Ascending aorta (tissue), 2 donors: ENCODE measurements at regions not wholly inside any gene's neighbourhood (a gene's known extent, or its start where the extent isn't known, plus 50 kb on each side); places are given as distances from the start of the nearest gene placed in this dataset.

Experiments
- DNase-seq, 2 donors: peaks; one replicate each; pipeline ENCODE4 v3.0.0-alpha.2; 2019; ENCODE audit warnings: low spot score in 2 of 2
- H3K27ac ChIP-seq, 2 donors: fragments of 200-600 bp; sonication (generic); one replicate each; pipeline ENCODE4 v1.5.1; 2016 to 2017; ENCODE audit warnings: mild to moderate bottlenecking in 1 of 2
- H3K27me3 ChIP-seq: fragments of 200-600 bp; sonication (generic); one replicate; pipeline ENCODE4 v1.5.1; 2017
- H3K36me3 ChIP-seq, 2 donors: fragments of 200-600 bp; sonication (generic); one replicate each; pipeline ENCODE4 v1.5.1; 2016
- H3K4me1 ChIP-seq, 2 donors: fragments of 200-600 bp; sonication (generic); one replicate each; pipeline ENCODE4 v1.5.1; 2016 to 2017; ENCODE audit warnings: mild to moderate bottlenecking in 1 of 2
- H3K4me3 ChIP-seq, 2 donors: fragments of 200-600 bp; sonication (generic); one replicate each; pipeline ENCODE4 v1.5.1; 2016 to 2017; ENCODE audit warnings: mild to moderate bottlenecking in 1 of 2
- H3K9me3 ChIP-seq, 2 donors: fragments of 200-600 bp; sonication (generic); one replicate each; pipeline ENCODE4 v1.5.1; 2016
- CTCF ChIP-seq, 3 experiments: fragments of 200-600 bp in 2 of 3; fragments of 450-650 bp in 1 of 3; sonication (generic) in 2 of 3; IDR thresholded peaks; one replicate each; pipeline ENCODE4 v1.5.1; 2016 to 2019; ENCODE audit warnings: antibody characterized with exemption in 3 of 3, mild to moderate bottlenecking in 1 of 3, moderate library complexity in 1 of 3
- intact Hi-C: fragments of 100-400 bp; cut with DNase I; formaldehyde crosslinking; loops from one replicate; pipeline ENCODE4 v1.15.1; 2023

- Histone ChIP-seq H3K27me3 (no peaks in the 10 kb centered on the region), H3K4me3 (no peak overlapping the region), H3K36me3 (no peaks in the 10 kb centered on the region), H3K27ac (no peak overlapping the region), H3K4me1 (no peaks in the 10 kb centered on the region), H3K9me3 (no peaks in the 10 kb centered on the region)
- DNase-seq: no peak
- intact Hi-C loops: loop anchor here (10.0 kb wide), 1 partner anchor 583 kb away; no protein-coding TSS in a partner anchor
- TF ChIP-seq CTCF (IDR thresholded peaks at IDR 0.05): no peak
Observed at GRCh38 chr9:34891386-34891785, 66.7 kb upstream of the PHF24 start.

- DNase-seq: no peak
- no peak for TF ChIP-seq CTCF (IDR thresholded peaks at IDR 0.05)
- H3K4me3 ChIP-seq: no peak overlapping the region
- H3K27me3 ChIP-seq: no peaks in the 10 kb centered on the region
- no peaks in the 10 kb centered on the region for H3K4me1 ChIP-seq
- intact Hi-C loops: no loop called here
- no peak overlapping the region for H3K27ac ChIP-seq
- H3K36me3 ChIP-seq: no peaks in the 10 kb centered on the region
- no peaks in the 10 kb centered on the region for H3K9me3 ChIP-seq
Observed at GRCh38 chr9:34887841-34888240, 70.2 kb upstream of the PHF24 start.

GRCh38 chr9:34884747-34885189, 73.3 kb upstream of the PHF24 start:
- Histone ChIP-seq H3K4me1 (no peaks in the 10 kb centered on the region), H3K27ac (no peak overlapping the region), H3K36me3 (no peaks in the 10 kb centered on the region), H3K27me3 (no peaks in the 10 kb centered on the region), H3K9me3 (no peaks in the 10 kb centered on the region), H3K4me3 (no peak overlapping the region)
- DNase-seq: no peak
- intact Hi-C loops: no loop called here
- no peak for TF ChIP-seq CTCF (IDR thresholded peaks at IDR 0.05)

GRCh38 chr9:34876096-34876495, 82.0 kb upstream of the PHF24 start:
- H3K4me3 ChIP-seq: no peak overlapping the region
- TF ChIP-seq CTCF (IDR thresholded peaks at IDR 0.05): no peak
- intact Hi-C loops: no loop called here
- DNase-seq: no peak
- H3K27ac ChIP-seq: no peak overlapping the region
- H3K9me3 ChIP-seq: no peaks in the 10 kb centered on the region
- no peaks in the 10 kb centered on the region for H3K36me3 ChIP-seq
- H3K4me1 ChIP-seq: no peaks in the 10 kb centered on the region
- no peaks in the 10 kb centered on the region for H3K27me3 ChIP-seq

GRCh38 chr9:34869390-34869789, 88.7 kb upstream of the PHF24 start:
- H3K27ac ChIP-seq: no peak overlapping the region
- H3K9me3 ChIP-seq: no peaks in the 10 kb centered on the region
- no peaks in the 10 kb centered on the region for H3K4me1 ChIP-seq
- no peaks in the 10 kb centered on the region for H3K36me3 ChIP-seq
- no peak overlapping the region for H3K4me3 ChIP-seq
- TF ChIP-seq CTCF (IDR thresholded peaks at IDR 0.05): no peak
- intact Hi-C loops: no loop called here
- no peaks in the 10 kb centered on the region for H3K27me3 ChIP-seq
- DNase-seq: no peak

GRCh38 chr9:34866614-34867013, 91.5 kb upstream of the PHF24 start:
- Histone ChIP-seq H3K4me1 (no peaks in the 10 kb centered on the region), H3K9me3 (peaks cover 0 to 3% of the 10 kb centered on the region in 2 donors), H3K27me3 (no peaks in the 10 kb centered on the region), H3K27ac (no peak overlapping the region), H3K36me3 (no peaks in the 10 kb centered on the region), H3K4me3 (no peak overlapping the region)
- DNase-seq: no peak
- TF ChIP-seq CTCF (IDR thresholded peaks at IDR 0.05): no peak
- intact Hi-C loops: no loop called here
